AG09319 (cell line): ENCODE measurements at regions not wholly inside any gene's neighbourhood (a gene's known extent, or its start where the extent isn't known, plus 50 kb on each side); places are given as distances from the start of the nearest gene placed in this dataset.

Source experiments
- DNase-seq: peaks from one replicate; pipeline ENCODE4 v3.0.0-alpha.2; 2010; ENCODE audit warnings: low read depth; ENCODE audit errors: extremely low read depth
- TF ChIP-seq, protein P1 (sequence below): IDR thresholded peaks from 2 replicates; pipeline ENCODE4 v1.5.1; 2011; ENCODE audit warnings: low read depth, mild to moderate bottlenecking, inconsistent platforms, low read length, moderate library complexity

GRCh38 chr1:73639494-73639893 is 558.5 kb downstream of the LRRIQ3 start:
- TF ChIP-seq, protein P1, sequence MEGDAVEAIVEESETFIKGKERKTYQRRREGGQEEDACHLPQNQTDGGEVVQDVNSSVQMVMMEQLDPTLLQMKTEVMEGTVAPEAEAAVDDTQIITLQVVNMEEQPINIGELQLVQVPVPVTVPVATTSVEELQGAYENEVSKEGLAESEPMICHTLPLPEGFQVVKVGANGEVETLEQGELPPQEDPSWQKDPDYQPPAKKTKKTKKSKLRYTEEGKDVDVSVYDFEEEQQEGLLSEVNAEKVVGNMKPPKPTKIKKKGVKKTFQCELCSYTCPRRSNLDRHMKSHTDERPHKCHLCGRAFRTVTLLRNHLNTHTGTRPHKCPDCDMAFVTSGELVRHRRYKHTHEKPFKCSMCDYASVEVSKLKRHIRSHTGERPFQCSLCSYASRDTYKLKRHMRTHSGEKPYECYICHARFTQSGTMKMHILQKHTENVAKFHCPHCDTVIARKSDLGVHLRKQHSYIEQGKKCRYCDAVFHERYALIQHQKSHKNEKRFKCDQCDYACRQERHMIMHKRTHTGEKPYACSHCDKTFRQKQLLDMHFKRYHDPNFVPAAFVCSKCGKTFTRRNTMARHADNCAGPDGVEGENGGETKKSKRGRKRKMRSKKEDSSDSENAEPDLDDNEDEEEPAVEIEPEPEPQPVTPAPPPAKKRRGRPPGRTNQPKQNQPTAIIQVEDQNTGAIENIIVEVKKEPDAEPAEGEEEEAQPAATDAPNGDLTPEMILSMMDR: no peak
- no peak for DNase-seq

GRCh38 chr1:73637264-73637663 is 560.7 kb downstream of the LRRIQ3 start:
- DNase-seq: no peak
- TF ChIP-seq, protein P1: no peak

GRCh38 chr1:73635021-73635420 is 563.0 kb downstream of the LRRIQ3 start:
- TF ChIP-seq, protein P1: no peak
- no peak for DNase-seq

- TF ChIP-seq, protein P1: no peak
These were observed 570.3 kb downstream of the LRRIQ3 start for GRCh38 chr1:73627723-73628122.

DNA sequence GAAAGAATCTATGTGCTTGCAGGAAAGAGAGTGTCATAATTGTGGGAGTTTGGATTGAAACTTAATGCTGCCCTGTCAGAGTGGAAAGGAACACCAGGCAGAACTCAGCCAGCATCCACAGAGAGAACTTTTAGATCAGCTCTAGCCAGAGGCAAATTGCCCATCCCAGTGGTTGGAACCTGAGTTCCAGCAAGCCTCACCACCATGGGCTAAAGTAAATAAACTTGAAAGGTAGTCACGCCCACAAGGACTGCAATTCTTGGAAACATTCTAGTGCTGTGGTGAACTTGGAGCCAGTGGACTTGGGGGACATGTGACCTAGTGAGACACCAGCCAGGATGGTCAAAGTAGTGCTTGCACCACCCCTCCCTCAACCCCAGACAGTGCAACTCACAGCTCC is 571.6 kb downstream of the LRRIQ3 start:
- no peak for DNase-seq
- TF ChIP-seq, protein P1: no peak

More at GRCh38 chr1:73627723-73628122, 570.3 kb downstream of the LRRIQ3 start:
- no peak for DNase-seq

- DNase-seq: no peak
- TF ChIP-seq, protein P1: no peak
These were observed 574.0 kb downstream of the LRRIQ3 start for GRCh38 chr1:73623946-73624345.

DNA sequence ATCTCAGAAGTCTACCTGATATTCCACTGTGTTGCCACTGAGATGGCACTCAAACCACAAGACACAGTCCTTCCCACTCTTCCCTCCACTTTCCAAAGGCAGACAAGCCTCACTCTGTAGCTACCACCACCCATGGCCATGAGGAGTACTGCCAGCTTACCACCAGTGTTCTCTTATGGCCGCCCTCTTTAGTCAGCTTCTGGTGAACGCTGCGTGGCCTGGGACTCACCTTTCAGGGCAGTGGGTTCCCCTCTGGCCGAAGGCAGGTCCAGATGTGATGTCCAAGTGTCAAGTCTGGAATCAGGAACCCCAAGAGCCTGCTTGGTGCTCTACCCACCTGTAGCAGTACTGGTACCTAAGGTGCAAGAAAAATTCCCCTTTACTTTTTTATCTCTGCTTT is 580.8 kb downstream of the LRRIQ3 start:
- no peak for DNase-seq
- TF ChIP-seq, protein P1: no peak
